ENCODE measurements at regions not wholly inside any gene's neighbourhood (a gene's known extent, or its start where the extent isn't known, plus 50 kb on each side); places are given as distances from the start of the nearest gene placed in this dataset.

DNA sequence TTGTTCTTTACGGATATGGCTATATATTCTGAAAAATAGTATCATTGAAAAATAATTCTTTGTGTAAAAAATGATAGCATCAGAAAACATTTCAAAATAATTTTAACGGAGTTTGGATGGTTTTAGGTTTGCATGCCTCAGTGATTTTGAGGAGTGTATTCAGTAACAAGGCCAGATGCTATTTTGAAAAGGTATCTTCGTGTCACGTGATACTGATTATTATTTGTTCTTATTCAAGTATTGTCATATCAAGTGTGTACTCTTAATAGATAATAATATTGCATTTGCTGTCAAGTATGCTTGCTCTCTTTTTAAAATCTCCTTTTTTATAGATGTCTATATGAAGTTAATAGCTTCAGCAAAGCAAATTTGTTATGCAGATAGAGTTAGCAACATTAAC lies 313.1 kb upstream of the PTPRD start:
- H3K4me3 ChIP-seq (ENCODE audit: low read depth, low read length, poor library complexity, severe bottlenecking) = no peak overlapping the region
- intact Hi-C loops (cut with micrococcal nuclease; ENCODE audit: unreplicated experiment) = no loop called here
- no peak overlapping the region for H2AFZ ChIP-seq (ENCODE audit: low read length)
- H3K9me3 ChIP-seq (ENCODE audit: low read length) = no peaks in the 10 kb centered on the region
- H3K79me2 ChIP-seq (ENCODE audit: insufficient read depth, low read depth, low read length) = no peaks in the 10 kb centered on the region
- BruUV-seq (replicated peaks) = no TSS peak
- H3K36me3 ChIP-seq (ENCODE audit: insufficient read depth, low read length) = no peaks in the 10 kb centered on the region
- TF ChIP-seq CTCF (conservative IDR thresholded peaks at IDR 0.05; ENCODE audit: low read length) = no peak
- no peak for TF ChIP-seq EZH2phosphoT487 (IDR thresholded peaks at IDR 0.05; ENCODE audit: borderline replicate concordance, low read depth, low read length)
- no peaks in the 10 kb centered on the region for H4K20me1 ChIP-seq (ENCODE audit: insufficient read depth, low read length)
- POLR2A ChIA-PET = interaction anchor here (0.5 to 0.6 kb wide), 2 partner anchors 33 to 746 kb away, joined by 3 to 8 read pairs; no protein-coding TSS in a partner anchor
- no peaks in the 10 kb centered on the region for H3K4me1 ChIP-seq (ENCODE audit: insufficient read depth, low read length, poor library complexity, severe bottlenecking)
- no peak overlapping the region for H3K4me2 ChIP-seq (ENCODE audit: low read length)
- no peaks in the 10 kb centered on the region for H3K9me2 ChIP-seq (ENCODE audit: insufficient read depth, low read length)
- CTCF ChIA-PET (ENCODE audit: unreplicated experiment) = no interaction called here
- no peak overlapping the region for H3K27ac ChIP-seq (ENCODE audit: low read depth, low read length, poor library complexity, severe bottlenecking)
- no peak for DNase-seq (ENCODE audit: low spot score)

GRCh38 chr9:10928372-10928771 lies 315.6 kb upstream of the PTPRD start:
- Histone ChIP-seq H3K4me2 (ENCODE audit: low read length) (no peak overlapping the region), H3K4me3 (ENCODE audit: low read depth, low read length, poor library complexity, severe bottlenecking) (no peak overlapping the region), H3K27ac (ENCODE audit: low read depth, low read length, poor library complexity, severe bottlenecking) (no peak overlapping the region), H3K79me2 (ENCODE audit: insufficient read depth, low read depth, low read length) (no peaks in the 10 kb centered on the region), H3K9me2 (ENCODE audit: insufficient read depth, low read length) (no peaks in the 10 kb centered on the region), H3K9me3 (ENCODE audit: low read length) (no peaks in the 10 kb centered on the region), H3K4me1 (ENCODE audit: insufficient read depth, low read length, poor library complexity, severe bottlenecking) (no peaks in the 10 kb centered on the region), H4K20me1 (ENCODE audit: insufficient read depth, low read length) (no peaks in the 10 kb centered on the region), H3K36me3 (ENCODE audit: insufficient read depth, low read length) (no peaks in the 10 kb centered on the region), H2AFZ (ENCODE audit: low read length) (no peak overlapping the region)
- intact Hi-C loops (cut with micrococcal nuclease; ENCODE audit: unreplicated experiment) = no loop called here
- BruUV-seq (replicated peaks) = no TSS peak
- CTCF ChIA-PET (ENCODE audit: unreplicated experiment) = no interaction called here
- POLR2A ChIA-PET = interaction anchor here (0.5 kb wide), 1 partner anchor 1381 kb away, joined by 3 read pairs; no protein-coding TSS in a partner anchor
- no peak for TF ChIP-seq EZH2phosphoT487 (IDR thresholded peaks at IDR 0.05; ENCODE audit: borderline replicate concordance, low read depth, low read length)
- TF ChIP-seq CTCF (conservative IDR thresholded peaks at IDR 0.05; ENCODE audit: low read length) = no peak
- DNase-seq (ENCODE audit: low spot score) = no peak

DNA sequence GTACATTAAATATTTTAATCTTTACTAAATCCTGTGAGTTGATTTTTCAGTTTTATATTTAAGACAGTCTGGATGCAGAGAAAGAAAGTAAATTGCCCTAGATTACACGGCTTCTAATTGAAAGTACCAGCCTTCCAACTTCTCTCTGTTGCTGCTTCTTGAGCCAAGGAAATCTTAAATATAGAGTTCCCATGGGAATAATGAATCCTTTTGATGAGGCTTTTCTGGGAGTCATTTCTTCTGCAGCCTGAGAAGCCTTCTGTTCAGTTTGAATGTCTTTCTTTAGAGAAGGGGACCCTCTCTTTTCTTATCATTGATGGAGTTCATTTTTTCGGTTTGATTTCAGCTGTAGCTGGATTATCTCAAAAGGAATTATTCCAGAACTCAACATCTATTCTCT lies 317.3 kb upstream of the PTPRD start:
- H2AFZ ChIP-seq (ENCODE audit: low read length) = no peak overlapping the region
- H3K36me3 ChIP-seq (ENCODE audit: insufficient read depth, low read length) = no peaks in the 10 kb centered on the region
- intact Hi-C loops (cut with micrococcal nuclease; ENCODE audit: unreplicated experiment) = no loop called here
- POLR2A ChIA-PET = no interaction called here
- no peak for TF ChIP-seq CTCF (conservative IDR thresholded peaks at IDR 0.05; ENCODE audit: low read length)
- no peak for TF ChIP-seq EZH2phosphoT487 (IDR thresholded peaks at IDR 0.05; ENCODE audit: borderline replicate concordance, low read depth, low read length)
- BruUV-seq (replicated peaks) = no TSS peak
- no peaks in the 10 kb centered on the region for H3K4me1 ChIP-seq (ENCODE audit: insufficient read depth, low read length, poor library complexity, severe bottlenecking)
- H3K4me2 ChIP-seq (ENCODE audit: low read length) = no peak overlapping the region
- H3K79me2 ChIP-seq (ENCODE audit: insufficient read depth, low read depth, low read length) = no peaks in the 10 kb centered on the region
- CTCF ChIA-PET (ENCODE audit: unreplicated experiment) = no interaction called here
- H4K20me1 ChIP-seq (ENCODE audit: insufficient read depth, low read length) = no peaks in the 10 kb centered on the region
- H3K27ac ChIP-seq (ENCODE audit: low read depth, low read length, poor library complexity, severe bottlenecking) = no peak overlapping the region
- no peaks in the 10 kb centered on the region for H3K9me2 ChIP-seq (ENCODE audit: insufficient read depth, low read length)
- H3K9me3 ChIP-seq (ENCODE audit: low read length) = no peaks in the 10 kb centered on the region
- no peak for DNase-seq (ENCODE audit: low spot score)
- H3K4me3 ChIP-seq (ENCODE audit: low read depth, low read length, poor library complexity, severe bottlenecking) = no peak overlapping the region

Measured in OCI-LY7 (cell line).